Left forelimb (tissue), 1 donor: ENCODE measurements at regions not wholly inside any gene's neighbourhood (a gene's known extent, or its start where the extent isn't known, plus 50 kb on each side); places are given as distances from the start of the nearest gene placed in this dataset.
A peak's percentile ranks its signal among the peaks of the same experiment; 100 is the strongest.

Source experiments
- DNase-seq: peaks from one replicate; pipeline ENCODE4 v3.0.0-alpha.2; 2018; ENCODE audit warnings: low spot score

- no peak for DNase-seq
These were observed 101.8 kb upstream of the LIPC start for GRCh38 chr15:58329781-58330671.

- no peak for DNase-seq
These were observed 100.8 kb upstream of the LIPC start for GRCh38 chr15:58330741-58331559.

GRCh38 chr15:58331560-58331912 is 100.3 kb upstream of the LIPC start:
- DNase-seq = no peak

DNA sequence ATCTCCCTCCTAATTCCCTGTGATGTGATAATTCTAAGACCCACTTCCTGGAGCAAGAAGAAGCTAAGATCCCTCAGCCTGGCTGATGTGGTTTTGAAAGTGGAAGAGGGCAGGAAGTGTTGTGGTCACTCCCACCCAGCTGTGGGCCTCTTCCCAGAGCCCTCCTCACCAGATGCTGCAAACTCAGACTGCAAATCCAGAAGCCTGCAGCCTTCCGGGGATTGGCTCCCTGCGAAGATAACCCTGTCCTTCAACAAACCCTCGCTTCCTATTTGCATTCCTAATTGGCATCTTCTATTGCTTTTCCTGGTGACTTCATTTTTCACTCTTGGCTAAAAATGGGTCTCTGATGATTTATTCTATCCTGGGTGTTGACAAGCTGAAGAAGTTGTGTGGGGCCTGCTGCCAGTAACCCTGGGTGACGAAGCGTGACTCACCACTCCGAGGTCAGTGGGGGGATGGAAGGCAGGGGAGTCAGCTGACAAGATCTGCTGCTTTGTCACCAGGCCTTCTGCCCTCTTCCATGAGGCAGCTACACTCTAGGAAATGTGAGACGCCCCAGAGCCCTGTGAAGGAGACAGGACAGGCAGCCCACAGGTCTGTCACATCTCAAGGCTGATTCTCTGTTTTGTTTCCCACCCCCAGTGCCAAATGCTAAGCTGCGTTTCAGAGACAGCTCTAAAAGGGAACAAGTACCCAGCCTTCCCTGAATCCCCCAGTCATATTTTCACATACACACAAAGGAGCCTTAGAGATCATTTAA is 99.7 kb upstream of the LIPC start:
- peak; percentile 92 for DNase-seq

DNA sequence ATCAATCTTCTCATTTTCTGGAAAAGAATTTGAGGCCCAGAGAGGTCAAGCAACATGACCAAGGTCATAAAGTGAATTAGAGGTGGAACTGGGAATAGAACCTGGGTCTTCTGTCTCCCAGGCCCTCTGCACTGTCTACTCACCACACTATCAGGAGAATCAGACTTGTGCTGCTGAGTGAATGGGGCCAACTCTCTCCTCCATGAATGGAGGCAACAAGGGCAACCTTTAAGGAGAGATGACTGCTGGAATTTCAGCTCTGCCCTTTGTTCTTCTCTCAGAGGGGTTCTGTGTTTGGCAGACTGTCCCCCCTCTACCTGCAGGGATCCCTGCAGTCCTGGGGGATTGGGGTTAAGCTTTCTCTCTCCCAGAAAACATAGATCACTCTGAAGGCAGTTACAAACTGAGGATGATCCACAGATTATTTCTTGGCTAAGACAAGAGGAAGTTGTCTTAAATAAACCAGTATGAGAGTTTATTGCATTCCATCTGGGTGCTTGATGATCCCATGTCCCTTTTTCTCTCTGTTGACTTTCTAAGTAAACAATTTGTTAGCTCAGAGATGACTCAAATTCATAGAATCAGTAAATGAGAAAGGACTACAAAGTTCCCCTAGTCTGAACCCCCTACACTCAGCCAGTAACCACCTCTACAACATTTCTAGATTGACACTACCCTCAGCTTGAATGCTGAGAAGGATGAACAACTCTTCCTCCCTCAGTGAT is 99.0 kb upstream of the LIPC start:
- no peak for DNase-seq

DNA sequence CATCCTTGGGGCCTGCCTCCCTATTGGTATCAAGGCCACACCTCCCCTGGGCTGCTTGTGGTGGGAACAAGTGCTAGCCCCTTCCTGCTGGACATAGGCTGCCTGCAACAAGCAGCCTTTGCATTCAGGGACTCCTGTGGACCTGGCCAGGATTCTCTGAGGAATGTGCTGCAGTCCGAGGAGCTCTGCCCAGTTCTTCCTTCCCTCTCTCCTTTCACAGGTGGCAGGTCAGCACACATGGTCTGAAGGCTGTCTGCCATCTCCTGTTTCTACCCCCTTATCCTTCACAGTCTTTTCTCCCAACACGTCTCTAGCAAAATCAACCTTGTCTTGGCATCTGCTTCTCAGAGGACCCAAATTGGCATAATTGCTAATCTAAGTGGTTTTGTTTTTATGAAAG is 97.0 kb upstream of the LIPC start:
- no peak for DNase-seq

GRCh38 chr15:58336161-58336560 is 95.6 kb upstream of the LIPC start:
- no peak for DNase-seq

GRCh38 chr15:58340176-58340575 is 91.6 kb upstream of the LIPC start:
- no peak for DNase-seq

GRCh38 chr15:58342508-58342907 is 89.3 kb upstream of the LIPC start:
- DNase-seq = no peak

- DNase-seq = no peak
These were observed 87.3 kb upstream of the LIPC start for GRCh38 chr15:58344213-58345070.

- DNase-seq = no peak
These were observed 85.4 kb upstream of the LIPC start for GRCh38 chr15:58346361-58346760.

- no peak for DNase-seq
These were observed 83.5 kb upstream of the LIPC start for GRCh38 chr15:58348095-58348812.

GRCh38 chr15:58352026-58352929 is 79.5 kb upstream of the LIPC start:
- no peak for DNase-seq

DNA sequence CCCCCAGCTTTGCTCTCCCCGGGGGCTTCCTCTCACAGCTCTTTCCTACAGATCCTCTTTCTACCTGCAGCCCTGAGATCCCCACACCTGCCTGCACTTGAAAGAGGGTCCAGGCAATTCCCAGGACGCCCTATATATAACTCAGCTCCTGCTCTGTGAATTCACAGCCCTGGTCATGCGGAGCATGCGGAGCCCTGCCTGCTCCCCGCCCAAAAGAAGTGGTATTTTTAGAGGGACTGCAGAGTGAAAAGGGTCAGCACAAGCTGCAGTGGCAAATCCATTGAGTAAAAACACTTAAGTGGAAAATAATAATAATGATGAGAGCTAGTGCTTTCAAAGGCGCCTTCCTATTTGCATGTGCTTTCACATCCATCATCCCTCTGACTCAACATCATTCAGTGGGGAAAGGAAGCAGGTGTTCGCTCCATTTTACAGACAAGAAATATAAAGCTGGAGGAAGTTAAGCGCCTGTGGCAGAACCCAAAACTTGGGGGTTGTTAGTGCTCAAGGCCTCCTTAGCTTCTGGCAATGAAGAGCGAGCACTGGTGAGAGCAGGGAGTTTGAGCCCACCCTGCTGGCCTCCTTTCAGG is 76.3 kb upstream of the LIPC start:
- no peak for DNase-seq

DNA sequence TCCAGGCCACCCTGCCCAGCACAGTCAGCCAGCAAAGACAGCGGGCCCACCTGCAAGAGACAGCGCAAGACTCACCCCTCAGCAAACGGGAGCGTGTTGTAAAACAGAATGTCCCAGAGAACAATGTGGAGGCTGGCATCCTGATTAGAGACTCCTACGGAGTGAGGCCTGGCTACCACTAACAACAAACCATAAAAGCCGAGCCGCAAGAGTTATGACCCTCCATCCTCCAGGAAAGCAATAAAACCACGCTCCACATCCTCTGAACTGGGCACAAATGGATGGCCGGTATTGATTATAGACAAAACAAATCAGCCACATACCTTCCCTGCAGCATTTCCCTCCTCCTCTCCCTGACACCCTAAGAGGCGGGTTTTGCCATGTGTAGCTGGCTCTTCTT is 75.8 kb upstream of the LIPC start:
- DNase-seq = no peak

- DNase-seq = no peak
These were observed 74.0 kb upstream of the LIPC start for GRCh38 chr15:58357529-58358476.

- DNase-seq = no peak
These were observed 71.2 kb upstream of the LIPC start for GRCh38 chr15:58360421-58361090.
